Ecto neural progenitor cell (in vitro differentiated cells): ENCODE measurements at regions not wholly inside any gene's neighbourhood (a gene's known extent, or its start where the extent isn't known, plus 50 kb on each side); places are given as distances from the start of the nearest gene placed in this dataset.
"Not testable (repeated sequence)": the region's sequence is repeated elsewhere in the genome, so short reads cannot be mapped to it uniquely, and the experiment has no call there.

ENCODE experiments used
- DNase-seq: peaks from one replicate; pipeline ENCODE4 v3.0.0-alpha.2; 2018; ENCODE audit warnings: low spot score

DNA sequence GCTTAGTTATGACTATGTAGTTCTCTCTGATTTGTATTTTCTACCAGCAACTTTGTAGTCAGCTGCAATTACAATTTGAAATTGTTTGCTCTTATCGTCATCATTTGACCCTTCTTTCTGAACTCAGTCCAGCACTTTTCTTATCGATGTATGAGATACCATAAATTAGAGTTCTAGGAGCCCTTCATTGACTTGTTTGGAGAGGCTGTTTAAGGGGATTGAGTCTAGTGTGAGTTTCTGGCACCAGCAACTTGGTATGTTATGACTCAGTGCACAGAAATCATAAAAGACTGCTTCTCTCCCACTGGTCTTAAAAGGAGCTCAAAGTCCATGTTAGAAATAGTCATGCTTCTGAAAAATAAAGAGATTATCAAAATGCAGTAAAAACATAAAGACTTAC lies 190.3 kb downstream of the TENT5A start:
- no peak for DNase-seq

DNA sequence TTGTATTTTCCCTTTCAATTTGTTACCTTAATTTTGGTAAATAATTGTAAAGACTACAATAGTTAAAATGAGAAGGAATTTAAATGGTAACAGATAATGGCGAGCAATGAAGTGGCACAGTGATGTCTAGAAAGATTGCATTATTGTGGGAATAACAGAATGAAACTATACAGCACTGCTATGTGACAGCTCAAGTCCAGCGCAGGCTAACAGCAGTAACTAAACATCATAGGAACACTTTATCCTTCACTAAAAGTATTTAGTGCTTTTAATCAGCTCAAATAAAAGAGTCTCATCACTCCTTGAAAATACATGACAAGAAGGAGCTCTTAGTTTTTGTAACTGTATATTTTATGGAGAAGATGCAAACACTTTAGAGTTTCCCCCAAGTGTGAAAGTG lies 190.8 kb downstream of the TENT5A start:
- DNase-seq, result no peak

DNA sequence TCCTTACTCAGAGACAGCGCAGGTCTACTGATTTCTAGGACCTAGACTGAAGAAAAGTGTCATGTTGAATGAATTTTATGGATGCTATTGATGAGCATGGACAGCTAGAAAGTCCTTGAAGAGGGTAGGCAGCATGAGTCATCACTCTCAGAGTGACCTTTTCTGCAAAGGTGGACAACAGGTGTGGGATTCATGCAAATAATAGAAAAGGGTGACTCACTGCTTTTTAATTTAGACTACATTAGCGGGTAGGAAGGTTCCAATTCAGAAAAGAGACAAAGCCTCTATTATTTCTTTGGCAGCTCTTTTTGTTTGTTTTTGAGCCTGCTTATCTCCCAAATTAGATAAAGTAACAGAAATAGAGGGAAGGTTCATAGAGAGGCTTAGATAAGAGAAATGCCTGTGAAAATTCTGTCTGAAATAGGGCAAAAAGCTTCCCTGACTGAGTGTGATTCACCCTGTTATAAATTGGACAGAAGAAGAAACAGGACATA lies 191.4 kb downstream of the TENT5A start:
- DNase-seq, result no peak

DNA sequence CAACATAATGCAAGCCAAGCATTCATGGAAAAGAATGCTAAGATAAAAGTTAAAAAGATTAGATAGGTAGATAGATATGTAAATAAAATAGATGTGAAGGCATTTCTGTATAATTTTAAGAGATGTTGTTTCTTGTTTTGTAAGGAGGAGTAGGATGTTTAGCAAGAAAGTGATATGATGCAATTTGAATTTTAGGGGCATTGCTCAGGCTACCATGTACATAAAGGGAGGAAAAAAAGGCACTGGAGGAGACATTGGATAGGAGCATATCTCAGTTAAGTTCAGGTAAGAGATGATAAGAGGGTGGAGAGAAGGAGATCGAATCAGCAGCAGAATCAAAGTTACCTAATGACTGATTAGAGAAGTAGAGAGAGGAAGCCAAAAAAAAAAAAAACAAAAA lies 194.7 kb downstream of the TENT5A start:
- DNase-seq, result no peak

DNA sequence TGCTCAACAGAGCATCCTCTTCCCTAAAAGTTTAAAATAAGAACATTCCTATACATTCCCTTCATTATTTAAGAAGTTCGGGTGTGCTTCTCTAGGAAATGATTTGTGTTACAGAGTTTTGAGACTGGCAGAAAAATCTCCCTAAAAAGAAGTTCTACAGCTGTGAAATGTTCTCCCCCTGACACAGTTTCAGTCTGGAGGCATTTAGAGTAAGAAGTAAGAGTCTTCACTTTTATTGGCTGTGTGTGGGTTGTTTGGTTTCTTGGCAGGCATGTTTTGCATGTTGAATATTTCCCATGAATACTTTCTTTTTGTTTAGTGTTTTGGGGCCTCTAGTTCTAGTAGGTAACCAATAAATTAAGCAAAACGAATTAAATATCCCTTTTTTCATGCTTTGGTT lies 195.9 kb downstream of the TENT5A start:
- DNase-seq, result no peak

DNA sequence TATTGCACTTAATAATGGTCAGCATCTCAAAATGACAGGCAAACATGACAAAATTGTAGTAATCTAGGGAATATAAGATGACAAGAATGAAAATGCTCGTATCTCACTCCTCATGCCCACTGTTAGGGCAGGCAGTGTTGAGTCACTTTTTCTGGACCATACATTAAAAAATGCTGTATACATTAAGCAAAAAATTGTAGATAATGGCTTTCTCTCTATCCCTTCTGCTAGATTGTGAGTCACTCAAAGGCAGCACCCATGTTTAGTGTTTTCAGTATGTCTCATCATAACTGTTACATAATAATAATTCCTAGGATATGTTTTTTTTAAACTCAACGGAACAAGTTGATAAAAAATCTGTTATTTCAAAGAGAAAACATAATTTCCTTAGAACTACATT lies 199.3 kb downstream of the TENT5A start:
- DNase-seq, result no peak

DNA sequence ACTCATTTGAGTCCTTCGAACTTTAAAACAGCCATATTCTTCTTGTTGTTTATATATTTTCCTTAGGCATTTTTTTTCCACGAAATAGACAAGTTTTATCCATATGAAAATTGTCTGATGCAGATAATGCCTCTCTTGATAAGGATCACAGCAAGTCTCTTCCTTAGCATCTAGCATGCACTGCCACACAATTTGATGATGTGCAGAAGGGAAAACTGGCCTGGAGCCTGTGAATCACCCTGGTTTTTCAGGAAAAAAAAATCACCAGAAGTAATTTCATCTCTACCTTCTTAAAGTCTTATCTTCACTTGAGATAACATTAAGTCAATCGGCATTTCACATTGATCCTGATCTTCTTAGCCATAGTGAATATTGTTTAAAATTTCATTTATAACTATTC lies 199.8 kb downstream of the TENT5A start:
- DNase-seq, result no peak

DNA sequence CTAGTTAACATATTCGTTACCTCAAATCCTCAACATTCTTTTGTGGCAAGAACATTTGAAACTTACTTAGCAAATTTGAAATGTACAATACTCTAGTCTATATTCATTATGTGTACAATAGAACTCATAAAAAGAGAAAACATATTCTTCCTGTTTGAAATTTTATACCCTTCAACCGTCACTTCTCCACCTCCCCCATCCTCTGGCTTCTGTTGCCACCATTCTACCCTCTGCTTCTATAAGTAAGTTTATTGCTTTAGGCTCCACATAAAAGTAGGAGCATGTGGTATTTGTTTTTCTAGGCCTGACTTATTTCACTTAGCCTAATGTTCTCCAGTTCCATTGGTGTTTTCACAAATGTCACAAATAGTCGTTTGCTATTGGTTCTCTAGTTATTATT lies 205.3 kb downstream of the TENT5A start:
- no peak for DNase-seq

DNA sequence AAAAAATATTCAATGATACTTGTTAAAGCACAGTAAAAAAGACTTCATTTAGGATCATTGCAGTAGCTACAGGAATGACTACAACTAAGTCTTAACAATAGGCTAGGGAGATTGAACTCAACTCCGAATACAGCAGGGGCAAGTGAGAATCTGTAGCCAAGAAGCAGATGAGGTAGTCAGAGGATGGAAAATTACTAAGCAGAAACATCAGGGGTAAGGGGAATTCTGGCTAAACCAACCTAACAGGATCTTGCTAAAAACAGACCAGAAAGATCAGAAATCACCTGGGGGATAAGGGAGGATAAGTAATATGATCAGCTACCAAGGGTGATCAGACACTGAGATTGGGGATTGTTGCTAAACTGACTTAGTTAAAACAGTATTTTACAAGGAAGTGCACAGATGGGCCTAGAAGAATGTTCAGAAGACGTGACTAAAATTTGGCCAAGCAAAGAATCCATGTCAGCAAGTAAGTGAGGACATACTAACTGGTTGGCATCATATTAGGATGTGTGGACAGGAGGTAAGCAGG lies 217.5 kb downstream of the TENT5A start:
- no peak for DNase-seq

DNA sequence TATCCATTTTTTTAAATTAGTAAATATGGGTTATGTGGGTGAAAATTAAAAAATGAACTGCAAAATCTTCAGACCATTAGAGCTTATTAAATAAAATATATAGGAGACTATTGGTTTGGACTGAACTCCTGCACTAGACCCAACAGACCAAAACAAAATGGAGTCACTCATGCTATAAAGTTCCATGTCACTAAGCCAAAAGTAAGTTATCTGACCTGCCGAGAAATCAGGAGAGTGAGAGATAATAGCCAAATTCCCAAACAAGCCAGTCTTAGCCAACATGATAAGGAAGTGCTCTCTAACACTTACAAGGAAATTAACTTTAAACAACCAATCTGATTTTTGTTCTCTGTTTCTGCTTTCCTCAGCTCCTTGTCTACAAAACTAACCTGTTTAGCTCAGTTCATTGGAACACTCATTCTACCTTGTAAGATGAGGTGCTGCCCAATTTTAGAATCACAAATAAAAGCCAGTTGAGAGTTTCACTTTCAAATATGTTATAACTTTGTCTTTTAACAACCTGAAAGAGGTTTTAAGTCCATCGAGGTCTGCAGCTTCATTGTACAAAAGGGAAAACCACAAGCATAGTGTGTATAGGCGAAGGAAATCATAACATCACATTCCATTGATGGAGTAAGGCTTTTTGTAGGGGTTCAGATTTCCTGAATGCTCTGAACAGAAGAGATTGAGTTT lies 220.5 kb downstream of the TENT5A start:
- no peak for DNase-seq

DNA sequence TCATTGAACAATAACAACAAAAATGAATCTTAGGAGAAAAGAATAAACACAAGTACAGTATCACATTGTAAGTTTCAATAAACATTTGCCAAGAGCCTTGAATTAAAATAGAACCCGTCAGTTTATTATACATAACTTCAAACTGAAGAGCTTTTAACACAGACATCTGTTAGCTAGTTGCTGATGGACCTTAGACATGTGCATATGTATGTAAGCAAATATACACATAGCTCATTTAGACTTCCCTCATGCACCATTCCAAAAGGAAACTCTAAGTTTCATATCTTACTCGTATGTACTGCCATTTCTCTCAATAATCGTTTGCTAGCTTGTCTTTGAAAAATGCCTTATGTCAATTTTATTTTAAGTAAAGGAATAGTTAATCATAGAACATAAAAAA lies 235.0 kb downstream of the TENT5A start:
- DNase-seq, result no peak

DNA sequence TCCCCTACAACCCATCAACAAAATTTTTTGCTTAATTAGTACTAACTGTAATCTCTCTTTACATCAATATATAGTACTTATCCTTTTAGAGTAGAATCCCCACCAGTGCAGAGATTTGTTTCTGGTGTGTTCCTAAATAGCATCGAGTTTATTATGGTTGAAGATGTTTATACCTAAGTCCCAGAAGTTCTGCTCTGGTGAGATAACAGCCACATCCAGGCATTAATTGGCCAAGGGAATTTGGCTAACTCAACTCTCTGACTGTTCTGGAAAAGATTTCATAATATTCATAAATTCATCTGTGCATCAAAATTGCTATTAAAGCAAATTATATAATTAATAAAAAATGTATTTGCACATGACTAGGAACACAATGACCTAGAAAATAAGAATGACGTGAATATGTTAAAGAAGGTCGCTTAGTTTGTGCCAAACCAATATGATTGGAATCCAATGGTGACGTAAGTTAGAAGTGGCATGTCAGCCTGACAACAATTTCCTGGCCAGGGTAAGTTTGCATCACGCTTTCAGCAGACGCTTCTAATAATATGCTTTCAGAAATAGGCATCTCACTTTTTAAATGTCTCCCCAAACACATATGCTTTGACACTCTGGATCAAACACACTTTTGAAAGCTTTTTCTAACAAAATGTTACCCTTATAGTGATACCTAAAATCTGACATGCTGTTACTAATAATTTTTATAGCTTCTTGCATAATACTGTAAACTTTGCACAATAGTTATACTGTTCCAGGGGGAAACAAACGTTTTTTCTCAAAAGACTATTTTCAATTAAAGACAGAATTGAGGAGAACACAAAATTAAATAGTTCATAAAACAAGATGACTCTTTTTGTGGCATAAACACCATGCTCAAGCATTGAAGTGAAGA lies 236.7 kb downstream of the TENT5A start:
- no peak for DNase-seq

DNA sequence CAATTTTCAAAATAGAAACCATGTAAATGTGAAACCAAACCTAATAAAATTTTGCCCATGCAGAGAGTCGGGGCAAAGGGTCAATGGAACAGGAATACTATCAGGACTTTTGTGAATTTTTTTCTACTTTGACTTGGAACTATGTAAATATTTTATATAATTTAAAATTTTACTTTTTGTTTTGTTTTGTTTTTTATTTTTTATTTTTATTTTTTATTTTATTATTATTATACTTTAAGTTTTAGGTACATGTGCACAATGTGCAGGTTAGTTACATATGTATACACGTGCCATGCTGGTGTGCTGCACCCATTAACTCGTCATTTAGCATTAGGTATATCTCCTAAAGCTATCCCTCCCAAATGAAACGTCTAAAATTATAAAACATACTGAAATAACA lies 238.3 kb downstream of the TENT5A start:
- DNase-seq, result not testable (repeated sequence)

DNA sequence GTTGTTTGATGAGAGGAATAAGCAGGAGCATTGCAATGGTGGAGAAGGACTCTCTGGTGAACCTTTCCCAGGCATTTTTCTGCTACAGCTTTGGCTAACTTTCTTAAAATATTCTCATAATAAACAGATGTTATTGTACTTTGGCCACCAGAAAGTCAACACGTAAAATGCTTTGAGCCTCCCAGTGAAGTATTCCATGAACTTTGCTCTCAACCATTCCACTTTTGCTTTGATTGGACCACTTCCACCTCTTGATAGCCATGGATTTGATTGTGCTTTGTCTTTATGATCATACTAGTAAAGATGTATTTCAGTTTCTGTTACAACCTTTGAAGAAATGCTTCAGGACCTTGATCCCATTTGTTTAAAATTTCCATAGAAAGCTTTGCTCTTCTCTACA lies 241.1 kb downstream of the TENT5A start:
- DNase-seq, result no peak

DNA sequence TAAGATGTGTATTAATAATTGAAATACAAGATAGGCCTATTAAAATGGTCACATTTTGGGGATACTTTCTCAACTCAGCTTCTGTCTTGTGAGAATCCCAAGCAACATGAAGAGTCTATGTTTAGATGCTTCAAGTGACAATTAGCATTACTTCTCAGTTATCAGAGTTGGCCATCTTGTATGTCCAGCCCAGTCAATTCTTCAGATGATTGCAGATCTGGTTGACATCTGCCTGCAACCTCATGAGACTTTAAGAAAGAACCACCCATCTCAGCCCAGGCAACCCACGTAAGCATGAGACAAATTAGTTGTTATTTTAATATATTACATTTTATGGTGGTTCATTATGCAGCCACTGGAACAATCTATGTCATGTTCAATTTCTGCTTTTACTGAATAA lies 256.5 kb downstream of the TENT5A start:
- no peak for DNase-seq

DNA sequence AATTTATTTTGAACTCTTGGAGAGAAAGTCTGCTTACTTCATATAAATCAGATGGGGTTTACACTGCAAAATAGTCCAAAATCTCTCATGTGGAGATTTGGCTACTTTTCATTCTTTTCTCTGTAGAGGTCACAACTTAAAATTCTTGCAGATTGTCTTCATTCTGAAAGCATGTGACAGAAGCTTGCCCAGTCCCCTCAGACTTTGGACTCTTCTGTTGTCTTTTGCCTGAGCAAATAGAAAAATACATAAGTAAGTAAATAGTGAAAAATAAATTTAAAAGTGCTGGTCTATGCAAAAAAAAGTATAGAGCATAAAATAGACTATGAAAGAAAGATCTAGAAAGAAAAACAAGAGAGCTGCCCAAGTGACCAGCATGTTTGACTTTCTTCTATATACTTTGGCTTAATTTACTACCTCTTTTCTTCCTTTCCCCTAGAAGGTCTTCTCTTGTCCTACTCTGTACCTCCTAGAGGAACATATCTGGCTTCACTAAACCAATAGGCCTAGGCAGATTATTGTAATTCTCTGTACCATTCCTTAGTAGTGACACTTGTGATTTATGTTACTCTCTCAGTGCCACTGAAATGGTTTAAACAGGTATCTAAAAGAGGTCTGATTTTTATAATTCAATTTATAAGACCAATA lies 260.9 kb downstream of the TENT5A start:
- DNase-seq, result no peak

DNA sequence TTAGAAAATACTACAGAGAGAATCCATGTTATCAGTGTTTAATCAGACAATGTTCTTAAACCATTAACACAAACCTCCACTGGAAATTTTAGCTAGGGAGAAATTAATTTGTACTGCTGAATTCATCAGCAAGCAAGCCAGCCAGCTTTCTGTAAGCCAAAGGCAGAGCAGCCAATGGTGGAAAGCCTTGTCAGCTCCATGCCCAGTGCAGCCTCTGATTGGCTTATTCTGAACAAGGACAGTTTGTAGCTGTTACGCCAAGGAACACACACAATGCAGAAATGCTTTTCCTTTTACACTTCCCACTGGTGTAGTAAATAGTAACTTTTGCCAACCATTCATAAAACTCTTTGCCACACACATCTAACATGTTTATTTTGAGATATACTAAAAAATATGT lies 265.0 kb downstream of the TENT5A start:
- DNase-seq, result no peak

DNA sequence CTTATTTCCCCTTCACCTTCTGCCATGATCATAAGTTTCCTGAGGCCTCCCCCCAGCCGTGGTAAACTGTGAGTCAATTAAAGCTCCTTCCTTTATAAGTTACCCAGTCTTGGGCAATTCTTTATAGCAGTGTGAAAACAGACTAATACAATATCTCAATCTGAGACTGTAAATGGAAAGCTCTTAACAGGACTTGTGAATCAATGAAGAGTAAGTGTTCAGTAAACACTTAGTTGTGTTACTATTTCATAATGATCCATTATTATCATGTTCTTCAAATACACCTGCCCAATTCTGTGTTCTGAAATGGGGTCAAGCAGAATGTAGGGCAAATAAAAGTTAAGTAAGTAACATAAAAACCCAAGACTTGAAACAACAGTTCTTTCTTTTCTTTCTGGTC lies 266.2 kb downstream of the TENT5A start:
- DNase-seq, result no peak

DNA sequence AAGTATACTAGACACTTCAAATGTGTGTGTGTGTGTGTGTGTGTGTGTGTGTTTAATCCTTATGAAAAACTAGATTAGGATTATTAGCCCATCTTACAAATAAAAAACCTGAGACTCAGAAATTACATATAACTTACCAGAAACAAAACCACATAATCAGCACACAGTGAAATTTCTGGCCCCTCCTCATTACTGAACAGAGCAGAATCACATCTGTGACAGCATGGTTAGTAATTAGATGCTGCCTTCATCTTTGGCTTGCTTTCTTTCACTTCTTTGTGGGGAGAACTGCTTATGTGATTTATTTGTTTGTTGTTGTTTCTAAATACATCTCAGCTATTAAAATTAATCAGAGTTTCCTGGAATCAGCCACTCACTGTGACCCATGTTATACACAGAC lies 267.1 kb downstream of the TENT5A start:
- DNase-seq, result no peak

DNA sequence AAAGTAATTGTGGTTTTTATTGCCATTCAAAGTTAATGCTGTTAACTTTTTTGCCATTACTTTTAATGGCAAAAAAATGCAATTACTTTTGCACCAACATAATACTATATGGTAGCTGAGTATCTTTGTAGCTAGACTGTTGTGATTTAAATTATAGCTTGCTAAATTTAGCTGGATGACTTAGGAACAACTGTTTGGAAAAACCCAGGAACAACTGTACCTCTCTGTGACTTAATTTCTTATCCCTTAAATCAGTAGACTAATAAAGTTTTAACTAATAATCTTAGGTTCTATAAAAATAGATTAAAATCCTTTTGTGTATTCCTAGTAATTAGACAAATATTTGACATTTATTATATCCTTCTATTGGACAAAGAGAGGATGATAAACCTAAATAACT lies 268.2 kb downstream of the TENT5A start:
- no peak for DNase-seq

DNA sequence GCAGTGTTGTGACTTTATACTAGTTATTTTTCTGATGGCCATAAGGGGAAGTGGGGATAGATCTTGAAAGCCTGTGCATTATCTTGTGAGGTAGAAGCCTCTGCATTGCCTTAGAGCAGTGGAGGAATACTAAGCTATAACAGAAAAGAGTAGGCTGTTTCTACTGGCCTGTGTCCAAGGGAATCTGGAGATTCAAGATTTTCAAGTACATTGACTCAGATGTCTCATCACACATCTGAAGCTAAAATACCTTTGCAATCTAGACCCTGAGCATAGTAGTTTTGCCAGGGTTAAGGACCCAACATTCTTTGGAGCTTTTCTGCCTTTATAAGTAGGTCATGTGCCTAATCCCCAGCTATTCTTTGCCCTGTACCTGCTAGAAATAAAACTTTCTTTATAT lies 272.3 kb downstream of the TENT5A start:
- no peak for DNase-seq

DNA sequence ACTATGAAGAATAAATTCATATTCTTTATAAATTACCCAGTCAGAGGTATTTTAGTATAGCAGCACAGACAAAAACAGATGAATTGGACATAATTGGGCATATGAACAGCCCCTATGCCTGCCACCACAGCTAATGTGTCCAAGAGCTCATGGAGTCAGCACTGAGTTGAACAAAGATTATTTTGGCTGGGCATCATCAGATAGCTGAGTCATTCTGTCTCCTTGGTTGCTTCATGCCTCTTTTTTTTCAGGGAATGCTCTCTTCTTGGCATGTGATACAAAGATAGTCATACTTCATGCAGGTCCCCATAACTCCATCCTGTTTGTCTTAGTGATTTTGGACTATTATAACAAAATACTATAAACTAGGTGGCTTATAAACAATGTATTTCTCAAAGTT lies 275.6 kb downstream of the TENT5A start:
- no peak for DNase-seq

DNA sequence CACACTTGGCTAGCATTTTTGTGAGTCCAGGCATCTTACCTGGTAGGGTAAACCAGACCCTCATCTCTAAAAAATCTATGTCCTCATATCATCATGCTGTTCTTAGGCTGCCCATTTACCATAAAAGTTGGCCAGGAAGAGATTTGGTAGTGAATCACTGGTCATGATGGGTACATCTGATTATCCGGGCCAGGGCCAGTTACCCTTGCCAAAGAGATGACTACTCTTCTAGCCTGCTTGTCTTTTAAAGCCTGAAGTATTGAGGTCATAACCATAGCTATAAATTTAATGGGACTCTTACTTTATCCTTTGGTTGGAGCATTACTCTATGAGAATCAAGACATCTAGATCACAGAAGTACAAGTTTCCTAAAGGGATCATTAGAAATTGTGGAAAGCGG lies 276.8 kb downstream of the TENT5A start:
- DNase-seq, result no peak
